ENCODE measurements at regions not wholly inside any gene's neighbourhood (a gene's known extent, or its start where the extent isn't known, plus 50 kb on each side); places are given as distances from the start of the nearest gene placed in this dataset.

DNA sequence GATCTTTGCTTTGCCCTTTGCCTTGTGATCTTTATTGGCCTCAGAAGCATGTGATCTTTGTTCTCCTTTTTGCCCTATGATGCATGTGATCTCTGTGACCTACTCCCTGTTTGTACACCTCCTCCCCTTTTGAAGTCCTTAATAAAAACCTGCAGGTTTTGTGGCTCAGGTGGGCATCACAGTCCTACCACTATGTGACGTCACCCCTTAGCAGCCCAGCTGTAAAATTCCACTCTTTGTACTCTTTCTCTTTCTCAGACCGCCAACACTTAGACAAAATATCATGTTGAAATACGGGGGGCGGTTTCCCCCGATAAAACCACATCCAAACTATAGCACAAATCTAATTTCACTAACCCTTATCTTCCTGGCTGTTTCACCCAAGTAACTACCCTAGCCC, 76.7 kb upstream of the RAPGEF4 start:
- no peak for DNase-seq

DNA sequence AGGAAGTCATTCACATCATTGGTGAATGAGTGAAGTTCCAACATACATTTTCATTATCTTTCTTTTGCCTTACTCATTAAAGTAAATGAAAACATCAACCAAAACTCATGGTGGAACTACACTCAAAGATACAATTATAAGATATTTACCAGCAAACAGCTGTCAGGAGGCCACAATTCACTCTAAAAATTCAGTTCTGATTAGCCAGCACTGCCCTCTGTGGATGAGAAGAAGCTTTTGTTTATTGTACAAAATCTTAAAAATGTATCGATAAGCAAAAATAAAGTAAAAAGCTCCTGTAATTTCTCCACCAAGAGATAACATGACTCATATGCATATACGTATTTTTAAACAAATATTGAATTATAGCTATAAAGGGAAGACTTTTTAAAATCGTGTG, 73.5 kb upstream of the RAPGEF4 start:
- no peak for DNase-seq

DNA sequence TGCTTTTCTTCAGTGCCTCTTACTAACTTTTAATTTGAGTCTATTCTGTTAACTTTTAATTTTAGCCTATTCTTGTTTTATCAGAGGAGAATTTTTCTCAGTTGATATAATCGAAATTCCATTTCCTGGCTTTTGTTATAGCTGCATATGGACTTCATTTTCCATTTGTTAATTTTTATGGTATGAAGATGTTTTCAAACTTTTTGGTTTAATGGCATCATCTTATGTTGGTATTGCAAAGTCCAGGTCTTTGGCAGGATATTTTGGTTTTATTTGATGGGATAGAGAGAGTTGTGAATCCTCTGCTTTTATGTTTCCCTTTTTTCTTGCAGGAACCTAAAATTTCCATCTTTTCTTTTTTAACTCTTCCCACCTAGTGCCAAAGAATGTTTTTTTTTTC, 70.9 kb upstream of the RAPGEF4 start:
- no peak for DNase-seq

DNA sequence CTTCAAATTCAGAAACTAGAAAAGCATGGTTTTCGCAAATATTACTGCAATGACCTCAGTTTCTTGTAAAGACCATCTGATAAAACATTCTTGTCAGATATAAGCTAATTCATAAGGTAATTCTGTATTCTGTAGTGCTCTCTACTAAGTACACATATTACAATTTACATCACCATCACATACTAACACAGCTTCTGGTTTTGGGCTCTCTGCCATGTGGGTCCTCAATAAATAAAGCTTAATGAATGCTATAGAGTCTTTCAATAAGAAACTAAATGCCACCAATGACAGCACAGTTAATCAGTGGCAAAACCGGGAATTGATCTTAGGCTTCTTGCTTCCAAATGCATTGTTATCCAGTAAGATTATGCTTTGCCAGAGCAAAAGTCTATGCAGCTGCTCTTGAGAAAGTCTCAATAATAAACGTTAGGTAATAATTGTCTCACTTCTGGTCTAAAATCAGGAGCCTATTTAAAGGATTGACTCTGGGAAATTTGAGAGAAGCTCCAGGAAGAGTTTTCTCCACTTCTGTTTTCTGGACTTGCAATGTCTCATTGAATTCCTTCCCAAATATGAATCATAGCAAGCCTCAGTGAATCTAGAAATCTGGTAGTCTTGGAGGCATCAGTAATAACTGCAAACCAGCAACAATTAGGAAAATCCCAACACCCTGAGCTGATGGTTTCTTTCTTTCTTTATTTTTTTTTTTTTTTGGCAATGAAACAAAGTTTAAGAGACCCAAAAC, 67.9 kb upstream of the RAPGEF4 start:
- no peak for DNase-seq

DNA sequence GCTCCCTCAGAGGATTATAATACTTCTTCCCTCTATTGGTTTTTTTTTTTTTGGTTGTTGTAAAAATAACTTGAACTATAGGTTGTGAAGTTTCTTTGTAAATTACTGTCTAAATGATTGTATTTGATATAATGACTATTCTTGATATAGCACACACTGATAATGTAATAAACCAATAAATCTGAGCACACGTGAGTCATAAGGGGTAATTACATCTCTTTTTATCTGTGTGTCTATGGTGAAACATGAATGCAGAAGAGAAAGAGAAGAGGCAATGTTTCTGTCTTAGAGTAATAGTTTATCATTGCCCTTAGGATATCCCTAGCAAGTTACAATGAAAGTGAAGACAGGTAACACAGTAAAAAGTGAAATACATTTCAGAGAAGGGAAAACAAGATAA, 64.1 kb upstream of the RAPGEF4 start:
- DNase-seq = no peak

DNA sequence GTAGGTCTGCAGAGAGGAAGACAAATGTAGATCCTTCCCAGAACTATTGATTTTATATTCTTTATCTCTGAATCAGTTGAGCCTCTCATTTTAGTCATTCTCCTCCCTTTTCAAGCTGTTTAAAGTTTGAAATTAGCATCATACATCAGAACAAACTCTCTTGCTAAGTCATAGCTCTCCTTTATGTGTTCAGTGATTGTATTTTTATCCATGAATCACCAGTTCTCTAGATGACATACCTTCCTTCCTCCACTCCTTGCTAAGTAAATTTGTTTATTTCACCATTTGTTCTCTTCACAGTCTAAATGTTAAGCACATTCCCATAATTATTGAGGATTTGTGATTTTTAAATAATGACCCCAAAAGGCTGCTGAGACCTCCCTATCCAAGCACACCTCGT, 63.5 kb upstream of the RAPGEF4 start:
- no peak for DNase-seq

DNA sequence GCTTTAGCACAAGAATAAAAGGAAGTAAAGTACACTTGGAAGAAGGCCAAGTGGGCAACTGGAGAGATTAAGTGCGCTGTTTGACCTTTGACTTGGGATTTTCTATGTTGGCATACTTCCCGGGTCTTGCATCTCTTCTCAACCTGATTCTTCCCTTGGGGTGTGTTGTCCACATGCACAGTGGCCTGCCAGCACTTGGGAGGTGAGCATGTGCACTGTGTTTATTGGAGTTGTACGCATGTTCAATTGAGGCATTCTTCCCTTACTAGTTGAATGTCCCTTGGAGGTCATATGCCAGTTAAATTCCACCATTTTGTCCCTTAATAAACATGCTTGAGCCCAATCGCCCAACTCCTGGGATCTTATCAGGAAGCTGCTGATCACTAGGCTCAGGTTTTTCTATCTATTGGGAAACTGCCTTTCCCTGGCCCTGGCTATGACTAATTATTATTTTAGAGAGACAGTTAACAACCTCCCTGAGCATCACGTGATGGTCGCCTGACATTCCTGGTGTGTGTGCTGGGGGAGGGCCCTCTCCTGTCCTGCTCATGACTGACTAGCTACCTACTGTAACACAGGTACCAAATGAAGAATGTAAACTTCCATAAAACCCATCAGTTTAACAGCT, 62.5 kb upstream of the RAPGEF4 start:
- no peak for DNase-seq

DNA sequence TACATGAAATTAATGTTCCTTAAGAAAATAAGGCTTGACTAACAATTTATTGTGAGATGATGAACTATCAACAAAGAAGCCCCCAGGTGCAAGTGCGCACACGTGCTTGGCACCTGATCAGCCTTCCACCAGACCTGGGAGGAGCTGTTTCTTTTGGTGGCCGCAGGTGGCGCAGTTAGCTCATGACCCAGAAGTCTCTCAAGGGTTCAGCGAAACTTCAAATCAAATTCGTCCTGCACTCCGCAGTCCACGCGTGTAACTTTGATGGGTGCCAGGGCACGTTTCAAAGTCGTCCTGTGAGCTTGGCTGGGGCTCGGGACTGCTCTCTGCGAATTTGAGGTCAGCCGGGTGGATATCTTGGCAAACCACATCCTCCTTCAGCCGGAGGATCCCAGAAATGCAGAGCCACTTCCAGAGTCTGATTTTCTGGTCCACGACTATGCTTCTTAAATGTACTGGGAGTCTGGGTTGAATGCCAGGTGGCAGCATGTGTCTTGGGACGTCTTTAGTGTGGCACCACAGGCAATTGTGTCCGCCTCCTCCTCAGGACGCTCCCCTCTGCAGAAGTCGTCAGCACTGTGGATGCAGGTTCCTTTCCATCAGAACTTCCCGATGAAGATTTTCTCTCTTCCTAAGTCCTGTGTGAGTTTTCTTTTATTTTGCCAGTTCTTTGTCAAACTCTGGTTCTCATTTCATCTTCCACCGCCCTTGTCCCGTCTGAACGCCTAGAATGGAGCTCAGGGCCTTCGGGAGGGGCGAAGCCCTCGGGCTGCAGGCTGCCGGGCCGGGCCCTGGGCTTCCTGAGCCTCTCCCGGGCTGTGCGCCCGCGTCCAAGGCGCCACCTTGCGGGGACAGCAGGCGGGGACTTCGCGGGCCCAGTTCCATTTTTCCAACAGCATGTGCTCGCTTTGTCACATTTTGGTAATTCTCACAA, 61.3 kb upstream of the RAPGEF4 start:
- DNase-seq = no peak

DNA sequence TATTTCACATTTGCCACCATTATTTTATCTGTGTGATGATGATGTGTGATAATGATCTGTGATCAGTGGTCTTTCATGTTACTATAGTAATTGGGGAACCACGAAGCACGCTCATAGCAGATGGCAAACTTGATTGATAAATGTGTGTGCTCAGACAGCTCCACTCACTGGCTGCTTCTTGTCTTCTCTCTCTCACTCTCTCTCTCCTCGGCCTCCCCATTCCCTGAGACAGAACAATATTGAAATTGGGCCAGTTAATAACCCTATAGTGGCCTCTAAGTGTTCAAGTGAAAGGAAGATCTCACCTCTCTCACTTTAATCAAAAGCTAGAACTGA, 60.7 kb upstream of the RAPGEF4 start:
- no peak for DNase-seq

DNA sequence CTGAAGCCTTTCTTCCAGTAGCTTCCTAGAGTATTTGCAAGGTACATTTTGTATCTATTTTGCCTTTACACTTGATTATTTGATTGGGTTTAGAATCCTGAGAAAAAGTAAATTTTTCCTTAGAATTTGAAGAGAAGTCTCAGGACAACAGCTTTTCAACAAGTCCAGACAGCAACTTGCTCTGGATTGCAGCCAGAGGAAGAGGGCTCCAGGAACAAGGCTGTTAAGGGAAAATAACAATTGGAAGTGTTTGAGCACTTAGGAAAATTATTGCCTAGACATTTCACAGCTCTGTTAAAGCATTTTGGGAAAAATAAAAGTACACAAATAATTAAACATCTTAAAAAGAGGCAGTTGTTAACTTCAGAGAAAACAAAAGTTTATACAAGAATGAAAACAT, 58.3 kb upstream of the RAPGEF4 start:
- DNase-seq = no peak

DNA sequence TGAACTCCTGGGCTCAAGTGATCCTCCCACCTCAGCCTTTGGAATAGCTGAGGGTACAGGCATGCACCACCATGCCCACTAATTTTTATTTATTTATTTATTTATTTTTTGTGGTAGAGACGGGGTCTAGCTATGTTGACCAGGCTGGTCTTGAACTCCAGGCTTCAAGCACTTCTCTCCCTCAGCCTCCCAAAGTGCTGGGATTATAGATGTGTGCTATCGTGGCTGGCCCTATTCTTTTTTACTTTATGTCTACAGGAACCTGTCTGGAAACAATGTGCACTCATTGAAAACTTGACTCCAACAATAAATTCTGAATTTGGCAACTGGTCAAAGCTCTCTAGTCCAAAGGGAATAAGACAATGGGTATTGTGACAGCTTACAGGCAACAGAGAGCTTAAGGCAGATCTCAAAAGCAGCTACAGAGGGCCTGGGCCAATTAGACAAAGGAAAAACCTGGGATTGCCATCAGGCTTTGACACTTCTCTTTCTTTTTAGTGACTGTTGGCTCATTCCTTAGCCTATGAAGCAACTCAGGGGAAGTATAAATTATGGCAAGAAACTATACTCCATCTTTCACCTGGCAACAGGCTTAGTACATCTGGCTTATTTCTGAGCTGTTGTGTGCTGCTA, 55.1 kb upstream of the RAPGEF4 start:
- peak; percentile 41 for DNase-seq

DNA sequence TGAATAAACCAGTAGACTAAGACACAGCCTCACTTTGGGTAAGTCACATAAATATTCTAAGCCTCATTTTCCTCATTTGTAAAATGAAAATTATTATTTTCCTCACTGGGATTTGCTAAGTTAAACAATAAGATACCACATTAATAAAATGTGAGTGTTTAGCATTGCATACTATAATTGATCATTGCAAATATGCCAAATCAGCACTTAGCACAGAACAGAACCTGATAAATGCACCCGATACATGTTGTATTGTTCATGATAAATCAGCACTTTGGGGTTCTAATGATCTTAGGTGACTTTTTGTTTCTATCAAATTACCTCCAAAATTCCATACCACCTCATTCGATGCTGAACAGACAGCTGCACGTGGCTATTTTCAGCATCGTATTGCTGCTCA, 50.2 kb upstream of the RAPGEF4 start:
- DNase-seq = no peak
